ENCODE measurements at regions not wholly inside any gene's neighbourhood (a gene's known extent, or its start where the extent isn't known, plus 50 kb on each side); places are given as distances from the start of the nearest gene placed in this dataset.
A peak's percentile ranks its signal among the peaks of the same experiment; 100 is the strongest.
"Not testable (repeated sequence)": the region's sequence is repeated elsewhere in the genome, so short reads cannot be mapped to it uniquely, and the experiment has no call there.

- no peak for DNase-seq (ENCODE audit: low spot score)
These were observed 124.1 kb upstream of the IGFBP7 start for GRCh38 chr4:57234252-57234775.

DNA sequence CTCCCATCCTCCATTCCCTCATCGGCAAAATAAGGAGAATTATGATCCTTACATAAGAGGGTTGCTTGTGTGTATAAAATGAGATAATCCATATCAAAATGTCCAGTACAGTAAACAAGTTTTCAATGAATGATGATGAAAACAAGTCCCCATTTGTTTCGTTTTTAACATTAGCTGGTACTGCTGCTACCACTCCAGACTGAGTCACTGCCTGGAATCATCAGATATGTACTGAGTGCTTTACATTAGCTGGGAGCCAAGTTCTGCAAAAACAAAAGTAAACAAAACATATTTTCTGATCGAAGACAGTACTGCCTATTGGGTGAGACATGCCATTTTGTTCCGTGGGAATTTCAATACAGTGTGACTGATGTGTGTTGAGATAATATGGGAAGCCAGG is 123.2 kb upstream of the IGFBP7 start:
- DNase-seq (ENCODE audit: low spot score): no peak

DNA sequence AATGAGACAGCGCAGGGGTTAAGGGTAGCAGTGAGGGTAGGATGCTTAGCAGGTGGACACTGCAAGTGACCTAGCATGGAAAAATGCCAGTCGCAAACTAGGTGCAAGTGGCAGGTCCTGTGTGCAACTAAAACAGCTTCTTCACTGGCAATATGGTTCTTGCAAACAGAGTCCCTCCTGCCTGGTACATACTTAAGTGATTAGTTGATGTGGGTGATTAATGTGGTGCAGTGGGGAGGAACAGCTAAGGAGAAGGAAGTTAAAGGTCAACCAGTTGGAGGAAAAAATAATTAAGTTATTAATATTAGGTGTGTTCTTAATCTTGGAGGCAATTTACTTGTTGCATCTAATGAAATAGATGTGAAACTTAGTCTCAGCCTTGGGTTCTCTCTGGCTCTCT is 121.6 kb upstream of the IGFBP7 start:
- DNase-seq (ENCODE audit: low spot score): no peak

GRCh38 chr4:57220734-57221133 is 110.5 kb upstream of the IGFBP7 start:
- DNase-seq (ENCODE audit: low spot score): no peak

DNA sequence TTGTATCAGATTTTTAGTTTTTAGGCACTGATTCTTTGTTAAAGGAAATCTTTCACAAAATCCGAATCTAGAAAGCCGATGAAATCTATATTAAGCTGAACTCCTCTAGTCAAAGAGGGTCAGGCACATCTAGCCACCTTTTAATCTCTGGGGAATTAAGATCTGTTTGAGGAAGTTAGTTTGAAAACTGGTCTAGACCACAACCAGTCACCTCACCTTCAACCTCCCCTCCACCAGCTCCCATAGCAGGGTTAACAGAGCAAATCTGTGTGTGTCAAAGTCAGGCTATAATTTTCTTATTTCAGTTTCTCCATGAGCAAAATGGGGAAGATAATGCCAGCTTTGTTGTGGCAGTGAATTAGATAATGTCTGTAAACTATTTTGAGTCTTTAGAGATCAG is 110.0 kb upstream of the IGFBP7 start:
- DNase-seq (ENCODE audit: low spot score): no peak

DNA sequence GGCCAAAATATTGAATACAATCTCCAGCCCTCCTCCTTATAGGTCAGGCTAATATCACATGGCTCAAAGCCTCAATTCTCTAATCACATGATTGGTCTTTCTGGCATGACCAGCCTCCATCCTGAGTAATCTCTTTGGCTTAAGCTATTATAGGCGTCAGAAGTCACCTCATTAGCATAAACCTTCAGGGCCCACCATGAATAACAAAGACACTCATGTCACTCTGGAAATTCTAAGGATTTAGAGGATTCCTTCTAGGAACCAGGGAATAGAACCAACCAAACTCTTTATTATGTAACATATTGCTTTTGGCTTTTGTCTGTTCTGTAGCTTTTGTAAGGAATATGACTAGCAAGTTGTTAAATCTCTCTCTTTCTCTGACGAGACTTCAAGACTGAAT is 109.2 kb upstream of the IGFBP7 start:
- no peak for DNase-seq (ENCODE audit: low spot score)

- DNase-seq (ENCODE audit: low spot score): no peak
These were observed 104.6 kb upstream of the IGFBP7 start for GRCh38 chr4:57214654-57215411.

DNA sequence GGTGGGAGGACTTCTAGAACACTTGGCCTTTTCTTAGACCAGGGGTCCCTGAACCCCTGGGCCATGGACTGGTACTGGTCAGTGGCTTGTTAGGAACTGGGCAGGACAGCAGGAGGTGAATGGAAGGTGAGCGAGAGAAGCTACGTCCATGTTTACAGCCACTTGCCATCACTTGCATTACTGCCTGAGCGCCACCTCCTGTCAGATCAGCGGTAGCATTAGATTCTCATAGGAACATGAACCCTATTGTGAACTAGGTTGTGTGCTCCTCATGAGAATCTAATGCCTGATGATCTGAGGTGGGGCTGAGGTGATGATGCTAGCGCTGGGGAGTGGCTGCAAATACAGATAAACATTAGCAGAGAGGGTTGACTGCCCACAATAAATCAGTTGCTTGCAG is 100.9 kb upstream of the IGFBP7 start:
- DNase-seq (ENCODE audit: low spot score): no peak

DNA sequence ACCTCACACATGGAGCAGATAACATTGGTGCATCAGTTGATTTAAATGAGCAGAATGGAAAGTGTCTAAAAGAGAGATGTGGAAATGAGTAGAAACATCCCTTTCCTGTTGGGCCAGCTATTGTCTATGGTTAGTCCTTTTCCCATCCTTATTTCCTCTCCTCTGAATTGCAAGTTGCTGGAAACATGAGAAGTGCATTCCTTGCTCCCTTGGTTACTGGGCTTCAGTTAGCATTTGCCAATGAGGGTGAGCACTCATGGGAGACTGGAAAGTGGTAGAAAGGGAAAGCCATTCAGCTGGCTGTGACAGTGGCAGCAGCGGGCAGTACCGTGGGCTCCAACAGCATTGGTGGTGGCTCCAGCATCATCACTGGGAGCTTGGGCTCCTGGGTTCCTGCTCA is 96.0 kb upstream of the IGFBP7 start:
- DNase-seq (ENCODE audit: low spot score): no peak

DNA sequence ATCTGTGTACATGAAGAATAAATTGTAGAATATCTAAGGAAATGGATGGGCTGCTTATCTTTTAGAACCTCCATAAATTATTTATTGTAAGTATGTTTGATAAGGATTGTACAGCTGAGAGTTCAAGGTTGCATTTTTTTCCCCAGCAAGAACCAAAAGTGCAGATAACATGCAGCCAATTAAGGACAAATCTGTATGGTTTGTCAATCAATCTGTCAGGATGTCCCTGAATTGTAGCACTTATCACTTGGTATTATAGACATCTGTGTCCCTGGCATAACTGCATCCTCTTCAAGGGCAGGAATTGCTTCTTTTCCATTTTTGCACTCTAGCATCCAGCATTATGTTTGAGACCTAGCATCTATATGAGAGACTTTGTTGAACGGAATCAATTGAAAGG is 95.4 kb upstream of the IGFBP7 start:
- DNase-seq (ENCODE audit: low spot score): no peak

DNA sequence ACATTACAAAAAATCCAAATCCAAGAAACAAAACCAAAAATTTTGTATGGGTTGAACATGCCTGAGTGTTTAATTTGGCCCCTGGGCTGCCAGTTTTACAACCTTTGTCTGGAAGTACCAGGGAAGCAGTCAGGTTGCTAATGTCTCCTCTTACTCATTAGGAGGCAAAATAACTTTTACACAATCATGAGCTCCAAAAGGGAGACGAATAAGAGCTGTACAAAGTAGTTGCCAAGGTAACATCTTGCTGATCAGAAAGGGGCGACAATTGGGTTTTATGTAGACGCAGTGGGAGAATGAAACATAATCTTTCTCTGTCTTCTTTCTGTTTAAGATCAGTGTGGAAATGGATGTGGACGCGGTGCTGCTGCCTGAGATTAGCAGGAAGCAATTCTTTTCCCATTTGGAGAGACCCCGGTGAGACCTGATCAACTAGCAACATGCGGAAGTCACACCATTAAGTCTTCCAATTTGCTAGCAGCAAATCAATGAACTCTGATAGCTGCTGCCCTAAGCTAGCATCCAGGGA is 90.7 kb upstream of the IGFBP7 start:
- DNase-seq (ENCODE audit: low spot score): no peak

DNA sequence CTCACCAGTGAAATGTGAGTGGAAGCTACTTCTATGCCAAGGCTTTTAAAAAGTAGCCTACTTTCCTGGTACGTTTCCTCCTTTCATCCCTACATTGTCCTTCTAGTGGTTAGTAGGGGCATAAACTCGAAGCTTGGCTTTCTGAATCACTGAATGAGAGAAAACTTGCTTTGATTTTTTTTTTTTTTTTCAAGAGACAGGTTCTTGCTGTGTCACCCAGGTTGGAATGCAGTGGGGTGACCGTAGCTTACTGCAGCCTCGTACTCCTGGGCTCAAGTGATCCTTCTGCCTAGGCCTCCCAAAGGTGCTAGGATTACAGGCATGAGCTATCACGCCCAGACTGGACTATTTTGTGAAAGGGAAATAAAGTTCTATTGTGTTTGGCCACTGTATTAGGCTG is 89.1 kb upstream of the IGFBP7 start:
- no peak for DNase-seq (ENCODE audit: low spot score)

DNA sequence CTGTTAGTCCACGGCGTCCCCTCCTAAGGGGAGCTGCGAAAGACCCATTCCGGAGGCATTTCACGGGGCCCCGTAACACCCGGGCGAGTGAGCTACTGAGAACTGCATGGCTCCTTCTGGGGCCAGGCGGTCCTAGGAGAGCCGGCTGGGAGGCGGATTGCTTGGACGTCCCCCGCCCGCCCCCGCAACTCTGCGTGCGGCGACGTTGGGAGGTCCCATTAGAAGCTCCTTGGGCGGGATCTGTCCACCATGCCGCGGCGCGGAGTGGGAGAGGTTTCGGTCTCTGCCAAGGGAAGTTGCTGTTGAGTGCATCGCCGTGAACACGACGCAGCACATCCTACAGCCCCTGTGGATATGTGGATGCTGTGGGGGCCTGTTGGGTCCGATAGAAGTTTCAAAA is 85.4 kb upstream of the IGFBP7 start:
- no peak for DNase-seq (ENCODE audit: low spot score)

GRCh38 chr4:57194068-57194611 is 84.0 kb upstream of the IGFBP7 start:
- no peak for DNase-seq (ENCODE audit: low spot score)

DNA sequence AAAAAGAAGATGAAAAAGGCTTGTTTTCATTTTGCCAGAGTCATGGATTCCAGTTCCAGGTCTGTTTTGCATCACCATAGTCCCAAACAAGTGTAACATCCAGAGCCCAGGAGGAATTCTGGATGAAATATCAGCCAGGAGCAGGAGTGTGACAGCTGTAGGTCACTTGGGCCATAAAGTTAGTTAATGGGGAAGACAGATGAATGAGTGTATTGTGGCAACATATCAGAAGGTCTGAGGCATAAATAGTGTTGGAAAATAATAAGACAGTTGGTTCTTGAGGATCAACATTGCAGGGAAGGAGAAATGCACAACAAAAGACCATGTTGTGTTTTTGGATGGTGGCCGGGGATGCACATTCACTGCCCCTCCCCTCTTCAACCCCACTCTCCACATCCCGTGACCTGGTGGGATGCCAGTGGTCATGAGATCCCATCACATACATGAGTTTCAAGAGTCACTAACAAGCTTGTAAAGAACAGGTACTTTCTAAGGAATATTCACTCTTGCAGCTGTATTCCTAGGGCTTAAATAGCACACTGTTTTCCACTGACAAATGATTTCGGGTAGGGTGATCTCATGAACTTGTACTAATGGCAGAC is 83.1 kb upstream of the IGFBP7 start:
- DNase-seq (ENCODE audit: low spot score): no peak

DNA sequence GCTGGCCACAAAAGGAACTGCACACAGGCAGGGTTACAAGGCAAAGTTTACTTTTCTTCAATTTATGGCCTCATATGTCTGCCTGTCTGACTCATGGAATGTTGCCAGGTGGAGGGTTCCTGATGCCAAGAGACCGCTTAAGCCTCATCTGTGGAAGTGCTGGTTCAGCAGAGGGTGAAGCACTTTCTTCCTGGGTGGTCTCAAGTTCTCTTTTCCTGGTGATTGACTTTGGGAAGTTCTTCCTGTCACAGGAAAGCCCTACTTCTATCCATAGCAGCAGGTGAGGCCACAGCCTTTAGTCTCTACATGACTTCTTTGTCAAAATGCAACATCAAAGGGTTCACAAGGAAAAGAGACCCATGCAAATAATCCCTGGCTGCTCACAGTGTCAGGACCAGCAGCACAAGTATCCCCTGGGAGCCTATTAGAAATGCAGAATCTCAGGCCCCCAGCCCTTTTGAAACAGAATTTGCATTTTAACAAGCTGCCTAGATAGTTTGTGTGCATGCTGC is 81.4 kb upstream of the IGFBP7 start:
- DNase-seq (ENCODE audit: low spot score): no peak

- DNase-seq (ENCODE audit: low spot score): peak; percentile 51
These were observed 80.7 kb upstream of the IGFBP7 start for GRCh38 chr4:57190601-57191481.

DNA sequence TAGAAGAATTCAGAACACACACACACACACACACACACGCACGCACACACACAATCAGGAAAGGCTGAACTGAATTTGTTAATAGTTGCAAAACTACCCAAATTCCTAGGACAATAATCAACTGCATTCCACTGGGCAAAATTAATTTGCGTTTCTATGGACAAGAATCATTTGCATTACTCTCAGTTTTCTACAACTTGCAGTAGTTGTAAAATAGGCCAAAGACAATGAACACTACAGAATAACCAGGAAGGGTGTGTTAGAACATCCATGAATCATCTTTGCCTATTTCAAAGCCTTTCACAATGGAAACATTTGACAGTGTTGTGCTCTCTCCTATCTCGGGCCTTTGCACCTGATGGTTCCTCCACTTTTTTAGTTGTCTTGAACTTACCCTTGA is 77.1 kb upstream of the IGFBP7 start:
- DNase-seq (ENCODE audit: low spot score): no peak

- DNase-seq (ENCODE audit: low spot score): no peak
These were observed 74.3 kb upstream of the IGFBP7 start for GRCh38 chr4:57184378-57185029.

DNA sequence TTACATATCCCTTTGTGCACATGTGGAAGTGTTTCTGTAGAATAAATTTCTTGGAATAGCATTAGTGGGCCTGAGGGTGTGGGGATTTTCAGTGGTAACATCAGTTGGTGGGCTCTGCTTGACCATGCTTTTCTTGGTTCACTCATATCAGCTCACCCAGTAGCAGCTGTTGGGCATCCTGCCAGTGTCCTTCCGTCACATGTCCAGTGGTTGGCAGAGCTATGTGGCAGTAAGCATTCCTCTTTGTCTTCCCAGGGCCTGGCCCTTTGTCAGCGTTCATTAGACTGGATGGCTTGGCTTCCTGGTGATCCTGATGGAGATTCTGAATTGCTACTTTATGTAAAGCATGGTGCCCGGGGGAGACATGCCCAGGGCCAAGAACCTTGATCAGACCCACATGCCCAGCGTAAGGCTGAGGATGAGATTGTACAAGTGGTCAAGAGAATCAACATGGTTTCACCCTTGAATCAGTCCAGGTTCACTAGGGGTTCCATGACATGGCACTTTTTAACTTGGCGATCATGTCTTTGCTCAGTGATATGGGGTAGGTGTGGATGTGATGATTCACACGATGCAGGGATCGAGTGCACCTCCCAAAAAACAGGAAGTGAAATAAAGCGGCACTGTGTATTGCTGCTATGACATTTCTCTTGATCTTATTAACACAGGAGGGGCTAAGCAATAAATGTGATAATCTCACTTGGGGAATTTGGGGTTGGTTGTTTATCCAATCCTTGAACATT is 72.1 kb upstream of the IGFBP7 start:
- DNase-seq (ENCODE audit: low spot score): peak; percentile 6

GRCh38 chr4:57173136-57173535 is 63.0 kb upstream of the IGFBP7 start:
- DNase-seq (ENCODE audit: low spot score): not testable (repeated sequence)

All from NAMALWA (cell line).